ENCODE measurements at regions not wholly inside any gene's neighbourhood (a gene's known extent, or its start where the extent isn't known, plus 50 kb on each side); places are given as distances from the start of the nearest gene placed in this dataset.
"Not testable (repeated sequence)": the region's sequence is repeated elsewhere in the genome, so short reads cannot be mapped to it uniquely, and the experiment has no call there.

- DNase-seq (ENCODE audit: low spot score): no peak
Measured at GRCh38 chr3:87581240-87581639, 304.9 kb upstream of the POU1F1 start.

GRCh38 chr3:87576752-87577151 is 300.4 kb upstream of the POU1F1 start:
- no peak for DNase-seq (ENCODE audit: low spot score)

- DNase-seq (ENCODE audit: low spot score): no peak
Measured at GRCh38 chr3:87575550-87575949, 299.2 kb upstream of the POU1F1 start.

- DNase-seq (ENCODE audit: low spot score): no peak
Measured at GRCh38 chr3:87568331-87568730, 291.9 kb upstream of the POU1F1 start.

- DNase-seq (ENCODE audit: low spot score): no peak
Measured at GRCh38 chr3:87564438-87564837, 288.1 kb upstream of the POU1F1 start.

- no peak for DNase-seq (ENCODE audit: low spot score)
Measured at GRCh38 chr3:87563712-87564111, 287.3 kb upstream of the POU1F1 start.

GRCh38 chr3:87558492-87558891 is 282.1 kb upstream of the POU1F1 start:
- DNase-seq (ENCODE audit: low spot score): no peak

GRCh38 chr3:87555290-87555689 is 278.9 kb upstream of the POU1F1 start:
- DNase-seq (ENCODE audit: low spot score): no peak

- no peak for DNase-seq (ENCODE audit: low spot score)
Measured at GRCh38 chr3:87553058-87553457, 276.7 kb upstream of the POU1F1 start.

GRCh38 chr3:87550892-87551291 is 274.5 kb upstream of the POU1F1 start:
- DNase-seq (ENCODE audit: low spot score): no peak

GRCh38 chr3:87549208-87549607 is 272.8 kb upstream of the POU1F1 start:
- DNase-seq (ENCODE audit: low spot score): no peak

- no peak for DNase-seq (ENCODE audit: low spot score)
Measured at GRCh38 chr3:87548271-87548670, 271.9 kb upstream of the POU1F1 start.

- no peak for DNase-seq (ENCODE audit: low spot score)
Measured at GRCh38 chr3:87546216-87546615, 269.8 kb upstream of the POU1F1 start.

GRCh38 chr3:87543408-87543807 is 267.0 kb upstream of the POU1F1 start:
- DNase-seq (ENCODE audit: low spot score): not testable (repeated sequence)

- no peak for DNase-seq (ENCODE audit: low spot score)
Measured at GRCh38 chr3:87541723-87542122, 265.3 kb upstream of the POU1F1 start.

GRCh38 chr3:87538722-87539121 is 262.3 kb upstream of the POU1F1 start:
- DNase-seq (ENCODE audit: low spot score): not testable (repeated sequence)

- DNase-seq (ENCODE audit: low spot score): no peak
Measured at GRCh38 chr3:87509401-87509800, 233.0 kb upstream of the POU1F1 start.

- no peak for DNase-seq (ENCODE audit: low spot score)
Measured at GRCh38 chr3:87508921-87509320, 232.5 kb upstream of the POU1F1 start.

- DNase-seq (ENCODE audit: low spot score): no peak
Measured at GRCh38 chr3:87507753-87508152, 231.4 kb upstream of the POU1F1 start.

GRCh38 chr3:87503900-87504498 is 227.6 kb upstream of the POU1F1 start:
- peak; percentile 62 for DNase-seq (ENCODE audit: low spot score)

- no peak for DNase-seq (ENCODE audit: low spot score)
Measured at GRCh38 chr3:87501076-87501475, 224.7 kb upstream of the POU1F1 start.

GRCh38 chr3:87498358-87499080 is 222.1 kb upstream of the POU1F1 start:
- DNase-seq (ENCODE audit: low spot score): no peak

GRCh38 chr3:87495938-87496337 is 219.6 kb upstream of the POU1F1 start:
- no peak for DNase-seq (ENCODE audit: low spot score)

- no peak for DNase-seq (ENCODE audit: low spot score)
Measured at GRCh38 chr3:87494264-87494663, 217.9 kb upstream of the POU1F1 start.
